Lower leg skin (tissue), 4 donors: ENCODE measurements at regions not wholly inside any gene's neighbourhood (a gene's known extent, or its start where the extent isn't known, plus 50 kb on each side); places are given as distances from the start of the nearest gene placed in this dataset.

Experiments used
- DNase-seq, 2 donors: peaks; one replicate each; pipeline ENCODE4 v3.0.0-alpha.2; 2019; ENCODE audit warnings: low spot score in 2 of 2
- H3K4me3 ChIP-seq: fragments of 200-600 bp; sonication (generic); 2 replicates; pipeline ENCODE4 v1.5.1; 2017; ENCODE audit warnings: mild to moderate bottlenecking, low read depth; ENCODE audit not compliant: poor library complexity, severe bottlenecking
- POLR2A ChIP-seq, 2 donors: fragments of 450-650 bp; IDR thresholded peaks; one replicate each; pipeline ENCODE4 v1.6.1; 2016 to 2017; ENCODE audit warnings: antibody characterized with exemption in 2 of 2, mild to moderate bottlenecking in 1 of 2, moderate library complexity in 1 of 2
- WGBS, 2 donors: methylation state at CpG; one replicate each; pipeline ENCODE4 v1.1.5; 2018; 5-methylcytosine and 5-hydroxymethylcytosine counted together
- intact Hi-C: fragments of 100-400 bp; cut with DNase I; formaldehyde crosslinking; loops from one replicate; pipeline ENCODE4 v1.15.0; 2023; ENCODE audit warnings: low total_unique reads
- TF ChIP-seq, protein P1 (sequence below), 3 donors: fragments of 450-650 bp; IDR thresholded peaks; one replicate each; pipeline ENCODE4 v1.5.1; 2016; ENCODE audit warnings: antibody characterized with exemption in 3 of 3, mild to moderate bottlenecking in 3 of 3, moderate library complexity in 2 of 3

DNA sequence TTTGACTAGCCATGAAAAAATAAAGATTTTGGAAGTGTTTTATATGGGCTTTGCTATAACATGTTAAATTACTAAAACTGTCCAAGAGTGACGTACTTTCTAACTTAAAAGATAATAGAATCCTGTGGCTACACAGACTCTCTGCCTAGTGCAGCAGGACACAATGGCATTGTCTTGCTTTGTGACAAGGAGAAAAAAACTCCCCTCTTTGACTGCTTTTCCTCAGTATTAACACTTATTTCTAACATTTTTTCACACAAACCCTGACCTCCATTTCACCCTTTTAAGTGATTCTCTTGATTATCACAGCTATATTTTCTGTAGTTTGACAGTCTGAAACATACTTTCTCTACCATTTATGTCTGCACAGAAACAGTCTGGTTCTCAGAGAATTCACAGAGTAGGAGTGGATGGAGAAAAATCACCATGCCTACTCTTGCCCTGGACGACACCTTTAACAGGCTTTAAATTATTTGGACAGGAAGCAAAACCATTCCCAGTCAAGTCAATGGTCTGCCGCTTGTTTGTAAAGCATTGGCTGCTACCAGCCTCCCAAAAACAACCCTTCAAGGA is 336.3 kb upstream of the SMIM30 start:
- intact Hi-C loops = no loop called here
- 35 to 45% methylated on average over 3 of the region's 3 CpGs for WGBS, 2 donors
- no peak overlapping the region for H3K4me3 ChIP-seq
- TF ChIP-seq, protein P1, sequence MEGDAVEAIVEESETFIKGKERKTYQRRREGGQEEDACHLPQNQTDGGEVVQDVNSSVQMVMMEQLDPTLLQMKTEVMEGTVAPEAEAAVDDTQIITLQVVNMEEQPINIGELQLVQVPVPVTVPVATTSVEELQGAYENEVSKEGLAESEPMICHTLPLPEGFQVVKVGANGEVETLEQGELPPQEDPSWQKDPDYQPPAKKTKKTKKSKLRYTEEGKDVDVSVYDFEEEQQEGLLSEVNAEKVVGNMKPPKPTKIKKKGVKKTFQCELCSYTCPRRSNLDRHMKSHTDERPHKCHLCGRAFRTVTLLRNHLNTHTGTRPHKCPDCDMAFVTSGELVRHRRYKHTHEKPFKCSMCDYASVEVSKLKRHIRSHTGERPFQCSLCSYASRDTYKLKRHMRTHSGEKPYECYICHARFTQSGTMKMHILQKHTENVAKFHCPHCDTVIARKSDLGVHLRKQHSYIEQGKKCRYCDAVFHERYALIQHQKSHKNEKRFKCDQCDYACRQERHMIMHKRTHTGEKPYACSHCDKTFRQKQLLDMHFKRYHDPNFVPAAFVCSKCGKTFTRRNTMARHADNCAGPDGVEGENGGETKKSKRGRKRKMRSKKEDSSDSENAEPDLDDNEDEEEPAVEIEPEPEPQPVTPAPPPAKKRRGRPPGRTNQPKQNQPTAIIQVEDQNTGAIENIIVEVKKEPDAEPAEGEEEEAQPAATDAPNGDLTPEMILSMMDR (IDR thresholded peaks at IDR 0.05) = no peak
- TF ChIP-seq POLR2A (IDR thresholded peaks at IDR 0.05) = no peak
- no peak for DNase-seq

DNA sequence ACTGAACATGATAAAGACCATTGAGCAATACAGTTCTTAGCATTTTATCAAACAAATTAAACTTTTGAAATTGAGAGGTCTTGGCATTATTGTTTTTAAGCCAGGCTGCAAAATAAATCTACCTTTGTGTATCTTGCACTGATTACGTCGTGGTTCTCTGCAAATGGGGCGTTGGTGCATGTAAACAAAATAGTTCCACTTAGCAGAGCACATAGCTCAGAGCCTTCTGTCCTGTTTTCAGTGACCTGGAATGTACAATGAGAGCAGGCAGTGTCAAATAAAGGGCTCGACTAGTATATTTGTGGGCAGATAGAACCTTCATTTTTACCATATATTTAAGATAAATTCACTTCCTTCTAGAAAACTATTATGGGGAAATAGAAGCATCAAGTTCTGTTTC is 333.9 kb upstream of the SMIM30 start:
- intact Hi-C loops = no loop called here
- no peak for DNase-seq
- no peak for TF ChIP-seq POLR2A (IDR thresholded peaks at IDR 0.05)
- TF ChIP-seq, protein P1 (IDR thresholded peaks at IDR 0.05) = no peak
- no peak overlapping the region for H3K4me3 ChIP-seq
- 63 to 80% methylated on average over 4 of the region's 4 CpGs for WGBS, 2 donors

DNA sequence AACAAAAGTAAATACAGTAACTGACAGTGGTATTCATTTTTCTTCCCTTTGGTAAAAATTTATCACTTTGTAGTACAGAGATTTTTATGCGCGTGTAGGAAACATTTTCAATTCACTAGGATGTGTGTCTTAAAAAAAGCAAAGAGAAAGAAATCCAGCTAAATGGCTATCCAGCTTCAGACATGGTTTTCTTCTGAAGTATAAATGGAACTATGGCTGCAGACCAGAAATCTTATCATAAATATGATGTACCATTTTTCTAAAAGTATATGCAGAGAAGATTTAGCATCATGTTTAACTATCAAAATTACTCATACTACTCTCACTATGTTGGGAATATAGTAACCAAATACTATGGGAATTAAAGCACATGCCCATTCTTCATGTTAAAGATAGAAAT is 328.4 kb upstream of the SMIM30 start:
- DNase-seq = no peak
- WGBS, 2 donors = 89 to 94% methylated on average over 2 of the region's 2 CpGs
- intact Hi-C loops = no loop called here
- no peak overlapping the region for H3K4me3 ChIP-seq
- no peak for TF ChIP-seq POLR2A (IDR thresholded peaks at IDR 0.05)
- TF ChIP-seq, protein P1 (IDR thresholded peaks at IDR 0.05) = no peak

DNA sequence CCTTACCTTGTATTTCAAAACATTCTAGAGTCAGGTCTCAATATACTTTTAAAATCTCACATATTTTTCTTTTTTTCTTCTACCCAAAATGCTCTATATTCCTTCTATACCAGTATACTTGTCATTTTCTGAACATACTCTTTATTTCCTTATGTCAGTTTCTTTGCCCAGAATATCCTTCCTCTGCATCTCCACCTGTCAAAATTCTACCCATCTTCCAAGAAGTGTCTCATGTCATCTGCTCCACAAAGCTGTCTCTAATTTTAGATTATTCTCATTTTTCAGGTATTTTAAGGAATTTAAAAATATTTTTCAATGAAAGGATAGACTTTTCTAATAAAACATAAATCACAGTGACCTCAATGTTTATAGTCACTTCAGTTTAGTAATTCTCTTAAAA is 328.0 kb upstream of the SMIM30 start:
- no peak for DNase-seq
- H3K4me3 ChIP-seq = no peak overlapping the region
- TF ChIP-seq, protein P1 (IDR thresholded peaks at IDR 0.05) = no peak
- no peak for TF ChIP-seq POLR2A (IDR thresholded peaks at IDR 0.05)
- intact Hi-C loops = no loop called here

DNA sequence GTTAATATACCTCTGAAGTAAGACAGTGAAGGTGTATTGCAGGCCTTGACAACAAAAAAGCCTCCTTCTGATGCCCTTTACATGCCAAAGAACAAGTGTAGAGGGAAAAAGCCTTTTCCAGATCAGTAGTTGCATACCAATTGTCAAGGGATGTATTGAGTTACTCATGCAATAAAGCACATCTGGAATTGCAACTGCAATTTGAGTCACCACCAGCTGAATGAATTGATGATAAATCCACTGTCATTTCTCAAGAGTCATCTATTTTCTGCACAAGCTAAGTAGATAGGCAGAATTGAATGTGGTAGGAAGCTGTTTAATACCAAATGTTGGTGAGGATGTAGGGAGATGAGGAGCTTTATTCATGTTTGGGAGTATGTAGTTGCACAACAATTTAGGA is 325.9 kb upstream of the SMIM30 start:
- TF ChIP-seq, protein P1 (IDR thresholded peaks at IDR 0.05) = no peak
- no peak for TF ChIP-seq POLR2A (IDR thresholded peaks at IDR 0.05)
- intact Hi-C loops = no loop called here
- no peak overlapping the region for H3K4me3 ChIP-seq
- no peak for DNase-seq

DNA sequence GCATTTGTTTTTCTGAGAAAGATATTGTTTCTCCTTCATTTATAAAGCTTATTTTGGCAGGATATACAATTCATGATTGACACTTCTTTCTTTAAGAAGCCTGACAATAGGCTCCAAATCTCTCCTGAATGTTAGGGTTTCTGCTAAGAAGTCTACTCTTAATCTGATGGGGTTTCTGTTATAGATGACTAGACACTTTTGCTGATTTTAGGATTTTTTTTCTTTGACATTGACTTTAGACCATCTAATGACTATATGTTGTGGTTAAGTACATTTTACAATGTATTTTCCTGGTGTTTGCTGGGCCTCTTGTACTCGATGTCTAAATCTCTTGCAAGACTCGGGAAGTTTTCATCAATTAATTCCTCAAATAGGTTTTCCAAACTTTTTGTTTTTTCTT is 321.8 kb upstream of the SMIM30 start:
- H3K4me3 ChIP-seq = no peak overlapping the region
- 37 to 88% methylated on average over 2 of the region's 2 CpGs for WGBS, 2 donors
- no peak for DNase-seq
- TF ChIP-seq POLR2A (IDR thresholded peaks at IDR 0.05) = no peak
- TF ChIP-seq, protein P1 (IDR thresholded peaks at IDR 0.05) = no peak
- intact Hi-C loops = no loop called here
